IMR-90 (cell line): ENCODE measurements at regions not wholly inside any gene's neighbourhood (a gene's known extent, or its start where the extent isn't known, plus 50 kb on each side); places are given as distances from the start of the nearest gene placed in this dataset.

ENCODE experiments used
- ATAC-seq: fragments of 200-7000 bp; cut with Tn5 transposase; 2 replicates; pipeline ENCODE4 v1.9.1; 2020; ENCODE audit warnings: low read depth, mild to moderate bottlenecking, moderate library complexity
- BruUV-seq: library from RNA; stranded (reverse); fragments of 400-500 nt; replicated peaks from 2 replicates; lab custom pipeline; 2021; lab: Mats Ljungman, UMichigan
- CTCF ChIA-PET: fragments of 300-600 bp; formaldehyde crosslinking; extraction: SDS; loops from one replicate; lab custom pipeline; 2021; ENCODE audit warnings: antibody characterized with exemption; lab: Yijun Ruan, JAX
- POLR2A ChIA-PET: fragments of 300-600 bp; sonication (Branson Sonifier 250); formaldehyde crosslinking; loops from one replicate; lab custom pipeline; 2022; ENCODE audit warnings: antibody characterized with exemption; ENCODE audit not compliant: unreplicated experiment; lab: Charles Lee
- DNase-seq: peaks from one replicate; pipeline ENCODE4 v3.0.0; 2013
- H2AFZ ChIP-seq: replicated peaks from 2 replicates; pipeline ENCODE3; 2013; ENCODE audit warnings: low read length, mild to moderate bottlenecking; ENCODE audit not compliant: poor library complexity
- H2AK5ac ChIP-seq: 2 replicates; pipeline ENCODE4 v1.6.1; 2013; ENCODE audit warnings: low read depth, low read length, inconsistent platforms
- H2AK9ac ChIP-seq: replicated peaks from 2 replicates; pipeline ENCODE3; 2013; ENCODE audit warnings: mild to moderate bottlenecking, low read depth, low read length, moderate library complexity; ENCODE audit not compliant: poor library complexity
- H2BK120ac ChIP-seq: 2 replicates; pipeline ENCODE4 v1.6.1; 2013; ENCODE audit warnings: low read depth, low read length, inconsistent platforms
- H2BK15ac ChIP-seq: 3 replicates; pipeline ENCODE4 v1.6.1; 2013; ENCODE audit warnings: low read depth, low read length, inconsistent platforms
- H2BK20ac ChIP-seq: 2 replicates; pipeline ENCODE4 v1.6.1; 2013; ENCODE audit warnings: low read depth, mild to moderate bottlenecking, inconsistent platforms, low read length, moderate library complexity
- H2BK5ac ChIP-seq: 2 replicates; pipeline ENCODE4 v1.6.1; 2013; ENCODE audit warnings: mild to moderate bottlenecking, low read depth, low read length, inconsistent platforms; ENCODE audit not compliant: poor library complexity, severe bottlenecking
- H3K14ac ChIP-seq: replicated peaks from 2 replicates; pipeline ENCODE4 v1.6.1; 2013; ENCODE audit warnings: low read depth, low read length, inconsistent platforms
- H3K18ac ChIP-seq: 2 replicates; pipeline ENCODE4 v1.6.1; 2013; ENCODE audit warnings: low read depth, low read length, control low read depth
- H3K23ac ChIP-seq: 2 replicates; pipeline ENCODE4 v1.6.1; 2013; ENCODE audit warnings: low read depth, low read length, inconsistent platforms
- H3K27ac ChIP-seq: 2 replicates; pipeline ENCODE4 v1.5.1; 2013; ENCODE audit warnings: mild to moderate bottlenecking, control low read depth, low read length; ENCODE audit not compliant: insufficient read depth
- H3K27me3 ChIP-seq: 2 replicates; pipeline ENCODE4 v1.6.1; 2013; ENCODE audit warnings: low read length; ENCODE audit not compliant: control insufficient read depth, insufficient read depth
- H3K36me3 ChIP-seq: 2 replicates; pipeline ENCODE4 v1.6.1; 2013; ENCODE audit warnings: low read length, mixed read lengths; ENCODE audit not compliant: control insufficient read depth, insufficient read depth
- H3K4ac ChIP-seq: 2 replicates; pipeline ENCODE4 v1.6.1; 2013; ENCODE audit warnings: low read depth, low read length, inconsistent platforms
- H3K4me1 ChIP-seq: 2 replicates; pipeline ENCODE4 v1.6.1; 2013; ENCODE audit warnings: low read length, mixed read lengths; ENCODE audit not compliant: control insufficient read depth, insufficient read depth
- H3K4me2 ChIP-seq: 2 replicates; pipeline ENCODE4 v1.6.1; 2013; ENCODE audit warnings: low read depth, mild to moderate bottlenecking, control low read depth, low read length, moderate library complexity
- H3K4me3 ChIP-seq: 2 replicates; pipeline ENCODE4 v1.5.1; 2013; ENCODE audit warnings: low read depth, mild to moderate bottlenecking, control low read depth, low read length, moderate library complexity; ENCODE audit not compliant: insufficient read depth
- H3K56ac ChIP-seq: 2 replicates; pipeline ENCODE4 v1.6.1; 2013; ENCODE audit warnings: low read length, inconsistent platforms; ENCODE audit not compliant: insufficient read depth; ENCODE audit errors: extremely low read depth
- H3K79me1 ChIP-seq, 2 experiments: 2 replicates each; pipeline ENCODE4 v1.6.1; 2013; ENCODE audit warnings: low read length in 2 of 2, inconsistent platforms in 1 of 2, low read depth in 1 of 2
- H3K9ac ChIP-seq: 2 replicates; pipeline ENCODE4 v1.6.1; 2013; ENCODE audit warnings: low read depth, low read length, control low read depth
- H3K9me1 ChIP-seq: 2 replicates; pipeline ENCODE4 v1.6.1; 2013; ENCODE audit warnings: low read length, inconsistent platforms; ENCODE audit not compliant: insufficient read depth
- H3K9me3 ChIP-seq: 2 replicates; pipeline ENCODE4 v1.6.1; 2013; ENCODE audit warnings: low read length; ENCODE audit not compliant: control insufficient read depth, insufficient read depth
- H4K20me1 ChIP-seq: 2 replicates; pipeline ENCODE4 v1.6.1; 2013; ENCODE audit warnings: low read length, inconsistent platforms; ENCODE audit not compliant: insufficient read depth
- H4K5ac ChIP-seq: 2 replicates; pipeline ENCODE4 v1.6.1; 2013; ENCODE audit warnings: mild to moderate bottlenecking, low read depth, low read length, control low read depth
- H4K8ac ChIP-seq, 2 experiments: 2 replicates each; pipeline ENCODE4 v1.6.1; 2013; ENCODE audit warnings: low read depth in 2 of 2, low read length in 2 of 2, control low read depth in 1 of 2, inconsistent platforms in 1 of 2
- H4K91ac ChIP-seq: 2 replicates; pipeline ENCODE4 v1.6.1; 2013; ENCODE audit warnings: low read depth, low read length, inconsistent platforms; ENCODE audit not compliant: insufficient read depth
- BHLHE40 ChIP-seq: fragments of 150-350 bp; IDR thresholded peaks from 2 replicates; pipeline ENCODE4 v1.6.1; 2016; ENCODE audit warnings: mild to moderate bottlenecking, low read depth, low read length
- CEBPB ChIP-seq: IDR thresholded peaks from 2 replicates; pipeline ENCODE4 v1.6.1; 2012; ENCODE audit warnings: low read depth, low read length, improper control_type of control experiment
- CHD1 ChIP-seq: IDR thresholded peaks from 2 replicates; pipeline ENCODE4 v1.6.1; 2012; ENCODE audit warnings: low read depth, low read length, improper control_type of control experiment
- MAFK ChIP-seq: IDR thresholded peaks from 2 replicates; pipeline ENCODE4 v1.6.1; 2012; ENCODE audit warnings: low read depth, low read length, improper control_type of control experiment
- MXI1 ChIP-seq: IDR thresholded peaks from 2 replicates; pipeline ENCODE4 v1.6.1; 2012; ENCODE audit warnings: low read depth, mild to moderate bottlenecking, low read length, moderate library complexity, borderline replicate concordance
- POLR2A ChIP-seq: IDR thresholded peaks from 2 replicates; pipeline ENCODE4 v1.6.1; 2012; ENCODE audit warnings: mild to moderate bottlenecking, low read depth, low read length
- RCOR1 ChIP-seq: IDR thresholded peaks from 2 replicates; pipeline ENCODE4 v1.6.1; 2012; ENCODE audit warnings: mild to moderate bottlenecking, low read length, improper control_type of control experiment; ENCODE audit not compliant: insufficient replicate concordance
- WGBS, 2 experiments: methylation state at CpG; one replicate each; pipeline versions ENCODE4 v1.1.5 to v1.1.7; 2013; ENCODE audit warnings: missing lambda C conversion rate in 2 of 2; ENCODE audit not compliant: insufficient read length in 1 of 2; ENCODE audit errors: extremely low coverage in 2 of 2; 5-methylcytosine and 5-hydroxymethylcytosine counted together
- dilution Hi-C: fragments of 300-500 bp; cut with HindIII; formaldehyde crosslinking; loops from one replicate; pipeline ENCODE4 v1.14.3; 2018; ENCODE audit warnings: low sequenced_read_pairs; ENCODE audit not compliant: unreplicated experiment
- in situ Hi-C: fragments of 300-500 bp; cut with MboI; formaldehyde crosslinking; loops from 3 replicates; pipeline ENCODE4 v1.14.3; 2019; ENCODE audit warnings: low sequenced_read_pairs, inconsistent platforms, mixed read lengths
- intact Hi-C: fragments of 100-400 bp; cut with micrococcal nuclease; formaldehyde crosslinking; loops from 2 replicates; pipeline ENCODE4 v1.10.0; 2022

GRCh38 chr10:58030208-58030607 lies 237.5 kb downstream of the IPMK start:
- no peak overlapping the region for H4K5ac ChIP-seq
- no peak overlapping the region for H2AK5ac ChIP-seq
- no peaks in the 10 kb centered on the region for H3K36me3 ChIP-seq
- dilution Hi-C loops = no loop called here
- H3K14ac ChIP-seq = no peak overlapping the region
- 0 out of 4 replicates have a peak overlapping the region, but pooled peaks of 1 of the 2 experiments have one; percentile 9 for H4K8ac ChIP-seq
- ChIA-PET POLR2A (no interaction called here), CTCF (interaction anchor here (0.6 kb wide), 1 partner anchor 268 kb away, joined by 4 read pairs; no protein-coding TSS in a partner anchor)
- no peaks in the 10 kb centered on the region for H4K20me1 ChIP-seq
- H3K9me1 ChIP-seq = no peaks in the 10 kb centered on the region; the same call in 1 of the 2 replicates
- intact Hi-C loops = no loop called here
- no peak overlapping the region for H3K56ac ChIP-seq
- no peak overlapping the region; the same call in 1 of the 2 replicates for H3K18ac ChIP-seq
- H3K9ac ChIP-seq = no peak overlapping the region
- no TSS peak for BruUV-seq
- no peak for ATAC-seq
- H3K23ac ChIP-seq = no peak overlapping the region
- no peak overlapping the region for H2BK5ac ChIP-seq
- H2AFZ ChIP-seq = no peak overlapping the region
- TF ChIP-seq POLR2A = no peak
- no peak for TF ChIP-seq CHD1
- no peak for TF ChIP-seq RCOR1
- no peak for TF ChIP-seq MAFK
- no peak for TF ChIP-seq MXI1
- no peak for TF ChIP-seq CEBPB
- no peak for TF ChIP-seq BHLHE40
- no peak for DNase-seq
- H3K4me2 ChIP-seq = no peak overlapping the region
- H3K79me1 ChIP-seq = no peaks in the 10 kb centered on the region
- no peaks in the 10 kb centered on the region for H3K27me3 ChIP-seq
- H2BK120ac ChIP-seq = no peak overlapping the region; the same call in 1 of the 2 replicates
- H2BK15ac ChIP-seq = no peak overlapping the region
- no peak overlapping the region for H3K4me3 ChIP-seq
- no peak overlapping the region for H3K27ac ChIP-seq
- H3K4ac ChIP-seq = no peak overlapping the region
- H4K91ac ChIP-seq = no peak overlapping the region
- no peak overlapping the region for H2AK9ac ChIP-seq
- peaks cover 4% of the 10 kb centered on the region; the same call in 1 of the 2 replicates for H3K4me1 ChIP-seq
- WGBS, 2 experiments = no CpG with 5 or more reads among the region's 4 CpGs
- H2BK20ac ChIP-seq = peak overlapping the region; percentile 61; the same call in 1 of the 2 replicates
- in situ Hi-C loops = no loop called here
- H3K9me3 ChIP-seq = no peaks in the 10 kb centered on the region
